COLO668 (cell line): ENCODE measurements at regions not wholly inside any gene's neighbourhood (a gene's known extent, or its start where the extent isn't known, plus 50 kb on each side); places are given as distances from the start of the nearest gene placed in this dataset.

Source experiments
- DNase-seq: peaks from one replicate; lab custom pipeline; 2025; ENCODE audit not compliant: unreplicated experiment; lab: John Stamatoyannopoulos, UW

DNA sequence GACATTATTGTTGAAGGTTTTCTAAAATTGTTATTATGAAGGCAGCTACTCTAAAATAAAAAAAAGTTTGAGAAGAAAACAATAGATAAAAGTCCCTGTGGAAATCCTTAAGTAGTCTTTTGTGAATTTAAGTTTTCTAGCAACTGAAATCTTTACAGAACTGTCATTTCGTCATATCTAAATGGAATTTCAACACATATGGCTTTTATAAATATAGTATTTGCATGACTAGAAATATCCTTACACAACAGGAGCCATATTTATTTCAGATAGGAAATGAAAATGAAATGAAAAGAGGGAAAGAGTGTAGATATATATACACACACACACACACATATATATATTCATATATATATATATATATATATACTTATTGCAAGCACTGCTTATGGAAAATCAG is 204.7 kb upstream of the RGS18 start:
- no peak for DNase-seq

DNA sequence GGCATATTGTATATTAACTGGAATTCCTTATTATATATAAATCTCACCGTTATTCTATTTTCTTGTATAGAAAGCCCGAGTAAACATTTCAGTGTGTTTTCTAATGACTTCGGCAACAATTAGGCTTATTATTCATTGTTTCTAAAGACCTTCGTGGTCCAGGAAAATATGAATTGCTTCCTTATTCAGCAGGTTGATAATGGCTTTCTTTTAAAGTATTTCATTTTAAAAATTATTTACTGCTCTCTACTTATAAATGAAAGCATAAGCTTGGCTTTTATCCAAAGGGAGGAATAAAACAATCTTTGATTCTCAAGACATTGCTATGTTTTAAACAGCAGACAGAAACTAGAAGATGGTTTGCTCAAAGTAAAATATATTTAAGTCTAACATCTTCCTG is 198.4 kb upstream of the RGS18 start:
- DNase-seq, result no peak

DNA sequence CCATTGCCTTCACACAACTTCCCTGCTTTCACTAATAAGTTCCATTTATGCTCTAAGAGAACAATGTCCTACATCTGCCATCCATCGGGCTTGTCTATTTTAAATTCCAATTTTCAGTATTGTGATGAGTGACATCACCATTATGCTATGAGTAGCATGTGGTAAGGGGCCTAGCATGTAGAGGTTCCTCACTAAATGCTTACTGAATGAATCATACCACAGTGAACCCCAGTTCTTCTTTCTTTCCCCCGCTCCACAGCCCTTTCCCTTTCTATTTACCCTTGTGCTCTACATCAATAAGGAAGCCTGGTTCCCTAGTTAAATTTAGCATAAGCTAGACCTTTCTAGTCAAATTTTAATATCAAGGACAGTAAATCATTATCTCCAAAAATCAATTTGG is 195.0 kb upstream of the RGS18 start:
- no peak for DNase-seq

DNA sequence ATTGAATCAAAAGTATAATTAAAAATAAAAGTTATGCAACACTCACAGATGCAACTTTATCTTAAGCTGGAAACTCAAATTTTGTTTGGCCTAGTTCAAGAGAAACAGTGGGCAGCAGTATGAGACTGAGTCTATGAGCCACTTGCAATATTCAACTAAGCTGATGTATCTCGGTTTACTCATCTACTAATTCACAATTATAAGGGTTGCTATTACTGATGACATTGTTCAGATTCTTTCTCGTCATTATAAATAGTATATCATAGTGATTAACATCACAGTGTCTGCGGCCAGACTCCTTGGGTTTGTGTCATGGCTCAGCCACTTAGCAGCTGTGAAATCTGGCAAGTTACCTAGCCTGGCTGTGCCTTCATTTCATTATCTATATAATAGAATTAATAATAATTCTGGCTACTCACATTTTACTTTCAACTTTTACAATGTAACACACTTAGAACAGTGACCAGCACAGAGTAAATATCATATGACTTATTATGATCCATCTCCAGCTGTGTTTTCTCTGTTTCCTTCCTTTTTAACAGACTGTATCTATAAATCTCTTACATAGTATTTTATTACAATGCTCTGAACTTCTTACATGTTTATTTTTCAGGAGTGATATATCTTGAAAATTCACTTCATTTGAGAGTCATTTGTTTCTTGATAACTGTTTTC is 194.3 kb upstream of the RGS18 start:
- DNase-seq, result no peak

DNA sequence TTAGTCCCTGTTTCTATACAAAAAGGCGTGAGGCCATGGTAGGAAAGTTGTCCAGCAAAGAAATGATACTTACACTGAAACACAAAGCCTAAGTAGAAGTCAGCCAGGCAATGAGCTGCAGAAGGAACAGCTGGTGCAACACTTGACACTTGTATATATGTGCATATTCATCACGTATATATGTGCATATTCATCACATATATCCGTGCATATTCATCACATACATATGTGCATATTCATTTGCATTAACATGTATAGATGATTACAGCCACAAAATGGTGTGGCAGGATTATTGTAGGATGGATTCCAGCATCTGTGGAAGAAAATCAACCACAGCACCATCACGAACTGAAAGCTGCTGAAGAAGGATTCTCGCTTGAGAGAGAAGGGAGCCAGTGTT is 189.0 kb upstream of the RGS18 start:
- no peak for DNase-seq

DNA sequence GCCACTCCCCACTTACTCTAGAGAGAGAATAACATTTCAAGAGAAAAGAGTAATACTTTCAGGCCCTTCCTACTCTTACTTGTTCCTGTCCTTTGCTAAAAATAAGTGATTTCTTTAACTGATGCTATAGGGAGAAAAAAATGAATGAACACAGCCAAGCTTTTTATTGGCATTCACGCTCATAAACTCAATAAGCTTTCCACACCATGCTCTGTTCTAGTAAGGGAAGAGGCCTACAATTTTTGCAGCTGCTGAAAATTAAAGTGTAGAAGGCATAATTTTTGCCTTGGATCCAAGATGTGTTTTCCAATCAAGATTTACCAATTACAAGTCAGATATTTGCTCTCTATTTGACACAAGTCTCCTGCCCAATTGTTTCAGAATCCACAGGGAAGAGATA is 188.1 kb upstream of the RGS18 start:
- DNase-seq, result no peak

DNA sequence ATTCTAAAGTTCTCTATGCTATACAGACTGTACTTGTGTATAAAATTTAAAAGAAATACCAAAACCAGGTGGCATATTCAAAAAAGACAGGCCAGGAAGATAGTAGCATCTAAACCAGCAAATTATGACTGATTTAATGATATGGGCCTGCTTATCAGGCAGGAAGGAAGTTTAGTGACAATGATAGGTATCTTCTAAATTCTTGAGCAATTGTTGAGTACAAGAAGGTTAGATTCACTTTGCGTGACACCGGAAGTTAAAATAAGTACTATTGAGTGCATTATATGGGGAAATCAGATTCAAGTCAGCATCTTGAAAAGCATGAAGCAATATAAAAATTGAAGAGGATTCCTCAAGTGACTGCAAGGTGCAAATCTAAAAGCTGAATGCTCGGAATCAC is 186.8 kb upstream of the RGS18 start:
- no peak for DNase-seq

DNA sequence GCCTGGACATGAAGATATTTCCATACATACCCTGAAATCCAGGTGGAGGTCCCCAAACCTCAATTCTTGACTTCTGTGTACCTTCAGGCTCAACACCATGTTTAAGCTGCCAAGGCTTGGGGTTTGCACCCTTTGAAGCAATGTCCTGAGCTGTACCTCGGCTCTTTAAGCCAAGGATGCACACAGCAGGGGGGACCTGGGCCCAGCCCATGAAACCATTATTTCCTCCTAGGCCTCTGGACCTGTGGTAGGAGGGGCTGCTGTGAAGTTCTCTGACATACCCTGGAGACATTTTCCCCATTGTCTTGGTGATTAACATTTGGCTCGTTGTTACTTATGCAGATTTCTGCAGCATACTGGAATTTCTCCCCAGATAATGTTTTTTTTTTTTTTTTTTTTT is 184.3 kb upstream of the RGS18 start:
- DNase-seq, result no peak

DNA sequence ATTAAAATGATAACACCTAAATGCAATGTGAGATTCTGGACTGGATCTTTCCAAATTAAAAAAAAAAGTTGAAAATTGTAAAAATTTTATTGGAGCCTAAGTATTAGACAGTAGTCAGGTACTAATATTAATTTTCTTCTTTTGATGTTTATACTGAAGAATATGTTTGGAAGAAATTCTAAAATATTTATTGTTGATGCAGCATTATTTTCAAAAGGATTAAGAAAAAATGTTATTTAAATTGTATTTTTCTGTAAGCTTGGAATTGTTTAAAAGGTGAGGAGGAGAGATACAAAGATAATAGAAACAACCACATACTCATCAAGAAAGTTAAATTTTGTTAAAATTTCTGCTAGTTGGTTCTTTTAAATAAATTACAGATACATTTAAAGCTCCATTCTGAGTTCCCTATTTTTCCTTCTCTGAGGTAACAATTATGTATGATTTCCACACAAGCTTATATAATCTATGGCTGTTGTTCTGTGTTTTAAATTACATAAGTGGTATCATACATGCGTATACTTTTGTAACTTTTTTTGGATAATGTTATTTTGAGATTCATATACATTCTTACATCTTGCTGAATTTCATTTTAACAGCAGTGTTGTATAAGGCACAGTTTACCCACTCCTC is 180.3 kb upstream of the RGS18 start:
- DNase-seq, result no peak

DNA sequence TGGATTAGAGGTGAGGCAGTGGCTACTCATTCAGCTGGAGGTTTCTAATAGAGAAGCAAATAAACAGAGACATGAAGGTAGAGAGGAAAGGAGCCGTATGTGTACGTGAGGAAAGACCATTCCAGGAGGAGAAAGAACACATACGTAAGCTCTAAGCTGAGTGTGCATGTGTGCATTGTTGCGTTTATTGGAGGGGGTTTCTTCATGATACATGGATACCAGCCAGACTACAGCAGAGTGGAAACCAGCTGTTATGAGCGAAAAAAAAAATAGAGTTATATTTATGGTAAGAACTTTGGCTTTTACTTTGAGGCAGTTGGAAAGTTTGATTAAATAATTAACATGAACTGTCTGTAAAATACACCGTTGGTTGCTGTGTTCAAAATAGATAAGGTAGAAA is 173.4 kb upstream of the RGS18 start:
- no peak for DNase-seq

DNA sequence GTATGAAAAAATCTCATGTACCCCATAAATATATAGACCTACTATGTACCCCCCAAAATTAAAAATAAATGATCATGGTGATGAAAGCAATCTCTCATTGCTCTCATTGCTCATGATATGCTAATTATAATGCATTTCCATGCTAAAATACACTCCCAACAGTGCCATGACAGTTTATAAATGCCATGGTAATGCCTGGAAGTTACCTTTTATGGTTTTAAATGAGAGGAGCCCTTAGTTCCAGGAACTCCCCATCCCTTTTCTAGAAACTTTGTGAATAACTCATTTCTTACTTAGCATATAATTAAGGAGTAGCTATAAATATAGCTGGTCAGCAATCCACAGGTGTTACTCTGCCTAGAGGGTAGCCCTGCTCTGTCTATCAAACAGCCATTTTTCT is 166.1 kb upstream of the RGS18 start:
- DNase-seq, result no peak

DNA sequence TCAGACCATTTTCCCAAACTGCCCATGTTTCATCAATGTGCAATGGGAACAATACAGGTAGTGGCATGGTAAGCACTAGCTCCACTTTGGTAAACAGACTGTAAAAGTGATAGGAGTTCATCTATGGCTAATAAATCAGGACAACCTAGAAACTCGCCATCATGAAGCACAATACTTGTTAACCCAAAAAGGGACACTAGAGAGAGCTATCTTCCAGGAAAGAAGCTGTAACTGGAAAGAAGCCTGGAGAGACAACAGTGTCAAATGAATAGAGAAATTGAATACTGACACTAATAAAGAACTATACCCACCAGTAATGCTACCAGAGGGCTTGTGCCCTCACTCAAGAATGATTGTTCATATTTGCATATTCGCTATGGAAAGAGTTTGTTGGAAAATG is 164.7 kb upstream of the RGS18 start:
- DNase-seq, result no peak

DNA sequence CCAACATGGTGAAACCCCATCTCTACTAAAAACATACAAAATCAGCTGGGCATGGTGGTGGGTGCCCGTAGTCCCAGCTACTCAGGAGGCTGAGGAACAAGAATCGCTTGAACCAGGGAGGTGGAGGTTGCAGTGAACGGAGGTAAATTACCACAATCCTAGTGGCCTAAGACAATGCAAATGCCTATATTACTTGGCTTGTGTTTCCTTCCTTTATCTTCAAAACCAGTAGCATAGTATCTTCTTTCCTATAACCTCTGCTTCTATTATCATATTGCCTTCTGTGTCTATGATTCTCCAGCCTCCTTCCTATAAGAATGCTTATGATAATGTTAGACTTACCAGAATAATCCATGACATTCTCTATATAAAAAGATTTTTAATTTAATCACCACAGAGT is 156.2 kb upstream of the RGS18 start:
- no peak for DNase-seq

DNA sequence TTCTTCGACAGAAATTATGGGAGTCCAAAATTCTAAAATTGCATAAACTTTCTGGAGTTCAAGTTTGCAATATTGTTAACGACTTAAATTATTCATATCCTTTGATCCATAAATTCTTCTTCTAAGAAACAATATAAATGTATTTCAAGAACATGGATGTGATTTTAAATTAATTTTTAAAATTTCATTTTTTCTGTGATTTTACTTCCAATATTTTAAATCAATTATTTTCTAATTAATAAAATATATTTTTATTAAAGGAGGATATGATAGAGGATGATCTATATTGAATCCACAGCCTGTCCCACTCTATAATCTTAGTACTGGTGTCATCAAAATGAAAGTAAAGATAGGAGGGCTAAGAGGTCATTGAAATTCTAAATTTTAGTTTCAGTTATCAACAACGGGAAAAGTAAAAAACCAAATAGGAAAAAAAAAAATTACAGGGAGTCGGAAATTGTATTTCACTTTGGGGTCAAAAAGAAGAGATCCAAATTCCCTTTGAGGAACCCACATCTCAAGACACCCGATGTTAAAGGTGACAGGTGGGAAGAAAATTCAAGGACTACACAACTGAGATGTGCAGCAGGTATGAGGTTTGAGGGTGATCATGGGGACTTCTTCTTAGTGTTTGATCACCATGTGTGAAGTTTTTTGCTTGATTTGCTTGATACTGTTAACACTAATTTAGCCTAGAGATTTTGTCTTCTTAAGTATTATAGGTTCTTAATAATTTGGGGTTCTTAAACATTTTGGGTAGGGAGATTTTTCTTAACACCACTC is 154.8 kb upstream of the RGS18 start:
- no peak for DNase-seq

DNA sequence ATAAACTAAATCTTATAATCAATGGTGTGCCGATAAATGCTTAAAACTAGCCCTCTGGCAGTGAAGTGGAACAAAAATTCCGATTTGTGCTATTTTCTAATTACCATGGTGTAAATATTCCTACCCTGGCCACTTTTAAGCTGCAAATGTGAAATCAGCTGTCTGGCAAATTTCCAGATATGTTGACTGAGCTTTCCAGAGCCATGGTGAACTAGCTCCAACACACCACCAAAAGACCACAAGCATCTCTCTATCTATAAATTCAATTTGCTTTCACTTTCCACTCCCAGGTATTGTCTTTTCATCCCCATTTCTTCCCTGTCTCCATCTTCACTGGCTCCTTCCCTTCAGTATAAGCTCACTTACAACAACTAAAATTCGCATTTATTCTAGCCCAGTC is 152.3 kb upstream of the RGS18 start:
- no peak for DNase-seq

DNA sequence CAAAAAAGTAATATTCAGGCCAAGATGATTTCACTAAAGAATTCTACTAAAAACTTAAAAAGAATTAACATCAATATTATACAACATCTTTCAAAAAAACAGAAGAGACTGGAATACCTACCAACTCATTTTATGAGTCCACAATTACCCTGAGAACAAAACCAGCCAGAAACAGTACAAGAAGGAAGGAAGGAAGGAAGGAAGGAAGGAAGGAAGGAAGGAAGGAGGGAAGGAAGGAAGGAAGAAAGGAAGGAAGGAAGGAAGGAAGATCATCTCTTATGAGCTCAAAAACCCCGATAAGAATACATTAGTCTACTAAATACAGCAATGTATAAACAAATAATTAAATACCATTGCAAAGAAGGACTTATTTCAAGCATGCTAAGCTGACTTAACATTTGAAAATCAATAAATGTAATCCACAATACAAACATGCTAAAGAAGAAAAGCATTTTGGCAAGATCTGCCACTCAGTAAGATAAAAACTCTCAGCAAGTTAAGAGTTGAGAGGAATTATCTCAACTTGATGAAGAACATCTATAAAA is 149.9 kb upstream of the RGS18 start:
- DNase-seq, result no peak

DNA sequence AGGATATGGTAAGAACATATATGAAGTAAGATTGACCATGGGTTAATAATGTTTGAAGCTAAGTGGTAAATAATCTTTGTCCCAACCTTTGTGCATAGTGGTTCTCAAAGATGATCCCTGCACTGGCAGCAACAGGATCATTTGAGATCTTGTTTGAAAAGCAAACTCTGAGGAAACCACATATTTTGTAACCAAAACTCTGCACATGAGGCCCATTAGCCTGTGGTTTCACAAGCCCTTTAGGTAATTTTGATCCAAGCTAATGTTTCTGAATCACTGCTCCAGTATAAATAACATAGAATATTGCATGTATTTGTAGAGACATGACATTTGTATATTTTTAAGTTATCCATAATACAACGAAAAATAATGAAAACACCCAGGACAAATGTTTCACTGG is 147.9 kb upstream of the RGS18 start:
- DNase-seq, result no peak

DNA sequence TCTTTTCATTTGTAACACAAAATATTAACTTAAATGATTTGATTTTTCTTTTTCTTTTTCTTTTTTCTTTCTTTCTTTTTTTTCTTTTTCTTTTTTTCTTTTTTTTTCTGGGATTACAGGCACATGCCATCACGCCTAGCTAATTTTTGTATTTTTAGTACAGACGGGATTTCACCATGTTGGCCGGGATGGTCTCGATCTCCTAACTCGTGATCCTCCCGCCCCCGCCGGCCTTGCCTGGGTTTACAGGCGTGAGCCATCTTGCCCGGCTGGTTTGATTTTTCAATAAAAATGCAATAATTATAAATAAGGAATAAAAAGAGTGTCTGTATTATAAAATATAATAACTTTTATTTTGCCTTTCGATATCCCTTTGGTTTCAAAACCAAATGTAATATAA is 146.7 kb upstream of the RGS18 start:
- DNase-seq, result no peak

DNA sequence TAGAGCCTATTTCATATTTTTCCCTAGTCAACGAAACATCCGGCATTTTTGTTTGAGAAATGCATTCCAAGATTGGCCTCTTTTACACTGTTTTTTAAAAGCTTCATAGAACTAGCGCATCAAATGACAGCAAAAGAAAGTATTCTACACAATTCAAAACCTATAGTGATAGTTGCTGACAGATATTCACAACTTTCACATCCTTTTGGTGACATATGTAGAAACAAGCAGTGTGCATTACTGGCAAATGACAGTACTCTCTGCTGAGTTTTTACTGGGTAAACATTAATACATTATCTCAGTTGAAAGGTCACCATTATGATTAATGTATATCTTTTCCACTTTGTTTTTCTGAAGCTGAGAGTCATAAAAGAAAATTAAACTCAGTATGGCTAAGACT is 135.4 kb upstream of the RGS18 start:
- DNase-seq, result no peak

DNA sequence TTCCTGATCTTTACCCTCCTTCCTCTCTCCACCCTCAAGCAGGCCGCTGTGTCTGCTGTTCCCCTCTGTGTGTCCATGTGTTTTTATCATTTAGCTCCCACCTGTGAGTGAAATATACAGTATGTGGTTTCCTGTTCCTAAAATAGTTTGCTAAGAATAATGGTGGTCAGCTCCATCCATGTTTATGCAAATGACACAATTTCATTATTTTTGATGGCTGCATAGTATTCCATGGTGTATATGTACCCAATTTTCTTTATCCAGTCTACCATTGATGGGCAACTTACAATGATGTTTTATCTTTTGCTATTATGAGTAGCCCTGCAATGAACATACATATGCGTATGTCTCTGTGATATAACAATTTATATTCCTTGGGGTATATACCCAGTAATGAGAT is 133.4 kb upstream of the RGS18 start:
- DNase-seq, result no peak

DNA sequence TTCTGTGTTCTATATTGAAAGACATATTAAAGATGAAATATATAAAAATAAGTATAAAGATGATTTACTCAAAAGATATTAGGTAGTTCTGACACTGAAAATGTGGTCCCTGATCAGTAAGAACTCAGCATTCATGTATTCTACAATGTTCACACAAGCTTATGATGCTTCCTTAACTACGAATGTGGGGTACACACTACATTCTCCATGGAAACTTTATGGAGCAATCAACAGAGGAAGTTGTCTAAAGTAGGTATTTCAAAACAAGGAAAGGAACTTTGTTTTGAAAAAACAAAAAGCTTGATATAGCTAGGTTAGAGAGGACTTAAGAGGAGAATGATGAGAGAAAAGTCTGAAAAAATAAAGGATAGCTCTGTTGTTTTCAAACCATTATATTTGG is 119.7 kb upstream of the RGS18 start:
- no peak for DNase-seq

DNA sequence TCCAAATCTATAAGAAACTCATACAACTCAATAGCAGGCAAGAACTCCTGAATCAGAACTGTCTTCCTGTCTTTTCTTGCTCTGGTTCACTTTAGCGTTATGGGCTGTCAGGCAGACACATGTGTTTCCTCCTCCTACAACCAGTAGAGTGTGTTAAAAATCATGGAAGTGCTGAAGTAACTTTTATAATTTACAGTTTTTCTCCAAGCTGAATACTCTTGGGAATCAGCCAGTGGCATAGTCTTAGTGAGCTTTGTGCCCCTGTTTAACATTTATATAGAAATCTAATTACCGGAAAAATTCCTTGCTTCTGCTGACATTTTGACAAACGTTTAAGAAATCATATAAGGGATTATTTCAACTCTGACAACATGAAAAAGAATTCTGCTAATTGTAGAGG is 113.1 kb upstream of the RGS18 start:
- no peak for DNase-seq
